Natural killer cell (primary cell): ENCODE measurements at regions not wholly inside any gene's neighbourhood (a gene's known extent, or its start where the extent isn't known, plus 50 kb on each side); places are given as distances from the start of the nearest gene placed in this dataset.

Experiments
- ATAC-seq, 3 donors: fragments of 150-1000 bp in 2 of 3; fragments of 200-7000 bp in 1 of 3; cut with Tn5 transposase; 1 replicate in 1 of 3; 2 replicates in 2 of 3; pipeline ENCODE4 v1.10.0; 2021; ENCODE audit warnings: mild to moderate bottlenecking in 2 of 3, moderate library complexity in 2 of 3
- DNase-seq, 2 donors: peaks; one replicate each; pipeline versions ENCODE4 v3.0.0 to v3.0.0-alpha.2; 2013 to 2021; ENCODE audit warnings: mixed read lengths in 1 of 2
- H3K27ac ChIP-seq: one replicate; pipeline ENCODE4 v1.5.1; 2013; ENCODE audit warnings: mild to moderate bottlenecking, low read length
- H3K27me3 ChIP-seq: one replicate; pipeline ENCODE4 v1.6.1; 2013; ENCODE audit warnings: low read length; ENCODE audit not compliant: control insufficient read depth, insufficient read depth
- H3K36me3 ChIP-seq: one replicate; pipeline ENCODE4 v1.6.1; 2013; ENCODE audit warnings: low read length; ENCODE audit not compliant: control insufficient read depth, insufficient read depth
- H3K4me1 ChIP-seq: one replicate; pipeline ENCODE4 v1.6.1; 2013; ENCODE audit warnings: low read length; ENCODE audit not compliant: control insufficient read depth, insufficient read depth
- H3K4me3 ChIP-seq: one replicate; pipeline ENCODE4 v1.5.1; 2013; ENCODE audit warnings: low read length
- H3K9me3 ChIP-seq: one replicate; pipeline ENCODE4 v1.6.1; 2013; ENCODE audit warnings: low read length; ENCODE audit not compliant: control insufficient read depth, insufficient read depth
- H3K27ac Mint-ChIP-seq, 2 donors: one replicate each; pipeline ENCODE4 v1.8.0; 2022; ENCODE audit warnings: mild to moderate bottlenecking in 2 of 2, mixed read lengths in 2 of 2, moderate library complexity in 1 of 2
- H3K27me3 Mint-ChIP-seq, 2 donors: one replicate each; pipeline ENCODE4 v1.8.0; 2022; ENCODE audit warnings: low read depth in 2 of 2, mixed read lengths in 2 of 2
- H3K36me3 Mint-ChIP-seq: one replicate; pipeline ENCODE4 v1.8.0; 2022; ENCODE audit warnings: mixed read lengths
- H3K4me1 Mint-ChIP-seq, 2 donors: one replicate each; pipeline ENCODE4 v1.8.0; 2022; ENCODE audit warnings: mixed read lengths in 2 of 2
- H3K4me3 Mint-ChIP-seq: one replicate; pipeline ENCODE4 v1.8.0; 2022; ENCODE audit warnings: mild to moderate bottlenecking, moderate library complexity, mixed read lengths
- H3K9me3 Mint-ChIP-seq, 2 donors: one replicate each; pipeline ENCODE4 v1.8.0; 2022; ENCODE audit warnings: mixed read lengths in 2 of 2
- WGBS: methylation state at CpG from one replicate; pipeline ENCODE4 v1.1.7; 2013; ENCODE audit warnings: missing lambda C conversion rate; ENCODE audit not compliant: insufficient coverage; 5-methylcytosine and 5-hydroxymethylcytosine counted together
- intact Hi-C: fragments of 100-400 bp; cut with micrococcal nuclease; formaldehyde crosslinking; loops from one replicate; pipeline ENCODE4 v1.14.2; 2022
- TF ChIP-seq, protein P1 (sequence below): fragments of 200-600 bp; IDR thresholded peaks from one replicate; pipeline ENCODE4 v1.8.0; 2022; ENCODE audit warnings: antibody characterized with exemption

DNA sequence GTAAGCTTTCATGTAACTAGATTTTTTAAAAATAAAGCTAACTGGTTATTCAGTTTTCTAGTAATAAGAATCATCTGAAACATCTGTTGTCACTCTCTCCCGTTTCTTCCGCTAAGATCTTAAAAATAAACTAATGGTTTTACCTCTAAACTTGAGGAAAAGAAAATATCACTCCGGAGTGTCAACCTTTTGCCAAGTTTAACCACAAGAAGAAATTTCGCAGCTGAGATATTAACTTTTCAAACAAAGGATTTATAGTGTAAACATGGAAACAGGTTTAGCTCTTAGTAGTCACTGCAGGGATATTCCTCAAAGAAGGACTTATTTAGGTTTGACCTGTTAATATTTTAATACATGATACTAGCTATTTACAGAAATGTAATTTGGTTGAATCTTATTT is 954.9 kb downstream of the ADGRL2 start:
- H3K27me3 Mint-ChIP-seq: no peaks in the 10 kb centered on the region
- no peak for DNase-seq
- Histone ChIP-seq H3K27ac (no peak overlapping the region), H3K4me1 (no peaks in the 10 kb centered on the region), H3K4me3 (no peak overlapping the region), H3K9me3 (peaks cover 3% of the 10 kb centered on the region), H3K36me3 (no peaks in the 10 kb centered on the region), H3K27me3 (no peaks in the 10 kb centered on the region)
- WGBS: 85% methylated on average over 4 of the region's 4 CpGs
- no peaks in the 10 kb centered on the region for H3K36me3 Mint-ChIP-seq
- H3K27ac Mint-ChIP-seq: no peak overlapping the region
- no peak overlapping the region for H3K4me3 Mint-ChIP-seq
- H3K9me3 Mint-ChIP-seq: peaks cover 9 to 26% of the 10 kb centered on the region in 2 donors
- no peaks in the 10 kb centered on the region for H3K4me1 Mint-ChIP-seq
- no peak for ATAC-seq
- TF ChIP-seq, protein P1, sequence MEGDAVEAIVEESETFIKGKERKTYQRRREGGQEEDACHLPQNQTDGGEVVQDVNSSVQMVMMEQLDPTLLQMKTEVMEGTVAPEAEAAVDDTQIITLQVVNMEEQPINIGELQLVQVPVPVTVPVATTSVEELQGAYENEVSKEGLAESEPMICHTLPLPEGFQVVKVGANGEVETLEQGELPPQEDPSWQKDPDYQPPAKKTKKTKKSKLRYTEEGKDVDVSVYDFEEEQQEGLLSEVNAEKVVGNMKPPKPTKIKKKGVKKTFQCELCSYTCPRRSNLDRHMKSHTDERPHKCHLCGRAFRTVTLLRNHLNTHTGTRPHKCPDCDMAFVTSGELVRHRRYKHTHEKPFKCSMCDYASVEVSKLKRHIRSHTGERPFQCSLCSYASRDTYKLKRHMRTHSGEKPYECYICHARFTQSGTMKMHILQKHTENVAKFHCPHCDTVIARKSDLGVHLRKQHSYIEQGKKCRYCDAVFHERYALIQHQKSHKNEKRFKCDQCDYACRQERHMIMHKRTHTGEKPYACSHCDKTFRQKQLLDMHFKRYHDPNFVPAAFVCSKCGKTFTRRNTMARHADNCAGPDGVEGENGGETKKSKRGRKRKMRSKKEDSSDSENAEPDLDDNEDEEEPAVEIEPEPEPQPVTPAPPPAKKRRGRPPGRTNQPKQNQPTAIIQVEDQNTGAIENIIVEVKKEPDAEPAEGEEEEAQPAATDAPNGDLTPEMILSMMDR: no peak
- intact Hi-C loops: no loop called here

DNA sequence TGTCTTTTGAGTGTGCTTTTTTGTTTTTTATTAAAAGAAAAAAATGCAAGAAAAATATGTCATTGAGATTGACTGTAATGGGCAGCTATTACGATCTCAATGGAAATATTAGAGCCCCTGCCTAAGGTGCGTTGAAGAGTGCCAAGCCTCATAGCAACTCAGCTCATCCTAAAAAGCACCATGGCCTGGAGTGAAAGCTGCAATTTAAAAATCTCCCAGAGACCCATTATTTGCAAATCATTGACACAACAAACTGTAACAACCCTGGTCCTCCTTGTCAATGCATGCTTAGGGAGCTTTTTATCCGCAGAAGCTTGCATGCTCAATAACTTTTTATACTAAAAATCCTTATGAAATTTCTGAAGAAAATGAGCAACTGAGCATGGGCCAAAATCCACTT is 954.5 kb downstream of the ADGRL2 start:
- Histone ChIP-seq H3K4me3 (no peak overlapping the region), H3K27ac (no peak overlapping the region), H3K27me3 (no peaks in the 10 kb centered on the region), H3K4me1 (no peaks in the 10 kb centered on the region), H3K36me3 (no peaks in the 10 kb centered on the region), H3K9me3 (peaks cover 3% of the 10 kb centered on the region)
- 92% methylated on average over 3 of the region's 3 CpGs for WGBS
- peaks cover 9 to 26% of the 10 kb centered on the region in 2 donors for H3K9me3 Mint-ChIP-seq
- no peak overlapping the region for H3K4me3 Mint-ChIP-seq
- DNase-seq (no peak), ATAC-seq (no peak)
- TF ChIP-seq, protein P1: no peak
- no peaks in the 10 kb centered on the region for H3K36me3 Mint-ChIP-seq
- no peaks in the 10 kb centered on the region for H3K4me1 Mint-ChIP-seq
- H3K27ac Mint-ChIP-seq: no peak overlapping the region
- intact Hi-C loops: no loop called here
- no peaks in the 10 kb centered on the region for H3K27me3 Mint-ChIP-seq

DNA sequence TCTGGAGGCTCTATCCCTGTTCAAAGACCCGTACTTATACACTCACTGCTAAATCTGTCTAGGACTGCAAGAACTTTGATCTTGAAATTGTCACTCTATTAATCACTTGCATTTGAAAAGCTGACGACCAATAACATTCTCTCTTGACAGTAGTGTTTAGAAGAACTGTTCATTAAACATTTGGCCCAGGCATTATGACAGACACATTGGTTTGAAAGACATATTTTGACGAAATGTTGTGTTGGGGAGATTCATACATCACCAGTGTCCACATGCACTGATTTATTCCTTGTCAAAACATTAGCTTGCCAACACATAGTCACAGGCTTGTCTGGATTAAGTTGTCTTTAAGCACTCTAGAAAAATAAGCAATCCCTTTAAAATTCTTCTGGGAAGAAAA is 951.3 kb downstream of the ADGRL2 start:
- WGBS: 89% methylated on average over 2 of the region's 3 CpGs
- Mint-ChIP-seq H3K27ac (no peak overlapping the region), H3K27me3 (no peaks in the 10 kb centered on the region), H3K36me3 (no peaks in the 10 kb centered on the region), H3K4me1 (no peaks in the 10 kb centered on the region), H3K4me3 (no peak overlapping the region), H3K9me3 (peaks cover 4 to 15% of the 10 kb centered on the region in 2 donors)
- no peaks in the 10 kb centered on the region for H3K36me3 ChIP-seq
- H3K27ac ChIP-seq: no peak overlapping the region
- ATAC-seq: no peak
- no peak for DNase-seq
- H3K27me3 ChIP-seq: no peaks in the 10 kb centered on the region
- H3K4me3 ChIP-seq: no peak overlapping the region
- H3K9me3 ChIP-seq: no peaks in the 10 kb centered on the region
- no peaks in the 10 kb centered on the region for H3K4me1 ChIP-seq
- intact Hi-C loops: no loop called here
- TF ChIP-seq, protein P1: no peak

DNA sequence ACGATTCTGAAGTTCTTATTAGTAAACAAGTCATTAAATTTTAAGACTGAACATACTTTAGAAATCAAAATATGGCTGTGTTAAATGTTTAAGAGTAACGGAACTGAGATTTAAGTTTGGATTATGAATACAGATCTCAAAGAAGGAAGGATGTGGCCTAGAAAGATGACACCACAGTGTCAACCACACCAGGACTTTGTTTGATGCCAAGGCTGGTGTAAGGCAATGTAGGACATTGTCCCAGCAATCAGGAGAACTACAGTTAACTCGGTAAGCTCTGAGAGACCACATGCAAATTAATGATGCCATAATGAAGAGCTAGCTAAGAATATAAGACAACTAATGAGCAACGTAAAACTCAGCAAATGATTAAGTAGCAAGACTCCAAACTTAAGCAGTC is 932.9 kb downstream of the ADGRL2 start:
- H3K27ac ChIP-seq: no peak overlapping the region
- ATAC-seq: no peak
- Mint-ChIP-seq H3K27ac (no peak overlapping the region), H3K27me3 (no peaks in the 10 kb centered on the region), H3K36me3 (peaks cover 33% of the 10 kb centered on the region), H3K9me3 (peaks cover 17 to 22% of the 10 kb centered on the region in 2 donors), H3K4me3 (no peak overlapping the region), H3K4me1 (no peaks in the 10 kb centered on the region)
- H3K36me3 ChIP-seq: no peaks in the 10 kb centered on the region
- no peak overlapping the region for H3K4me3 ChIP-seq
- TF ChIP-seq, protein P1: no peak
- H3K9me3 ChIP-seq: peaks cover 4% of the 10 kb centered on the region
- intact Hi-C loops: no loop called here
- H3K27me3 ChIP-seq: no peaks in the 10 kb centered on the region
- DNase-seq: no peak
- peaks cover 4% of the 10 kb centered on the region for H3K4me1 ChIP-seq
- WGBS: 22% methylated on average over 3 of the region's 4 CpGs
